Activated naive CD8-positive, alpha-beta T cell (primary cell): ENCODE measurements at regions not wholly inside any gene's neighbourhood (a gene's known extent, or its start where the extent isn't known, plus 50 kb on each side); places are given as distances from the start of the nearest gene placed in this dataset.
"Not testable (repeated sequence)": the region's sequence is repeated elsewhere in the genome, so short reads cannot be mapped to it uniquely, and the experiment has no call there.

Source experiments
- H3K27ac Mint-ChIP-seq: one replicate; pipeline ENCODE4 v1.8.0; 2021; ENCODE audit warnings: mixed read lengths
- H3K27me3 Mint-ChIP-seq: one replicate; pipeline ENCODE4 v1.8.0; 2021; ENCODE audit warnings: mixed read lengths
- H3K36me3 Mint-ChIP-seq: one replicate; pipeline ENCODE4 v1.8.0; 2021; ENCODE audit warnings: mixed read lengths
- H3K4me1 Mint-ChIP-seq: one replicate; pipeline ENCODE4 v1.8.0; 2021; ENCODE audit warnings: low read depth, mixed read lengths
- H3K4me3 Mint-ChIP-seq: one replicate; pipeline ENCODE4 v1.8.0; 2021; ENCODE audit warnings: mild to moderate bottlenecking, mixed read lengths
- H3K9me3 Mint-ChIP-seq: one replicate; pipeline ENCODE4 v1.8.0; 2021; ENCODE audit warnings: low read depth, mixed read lengths

DNA sequence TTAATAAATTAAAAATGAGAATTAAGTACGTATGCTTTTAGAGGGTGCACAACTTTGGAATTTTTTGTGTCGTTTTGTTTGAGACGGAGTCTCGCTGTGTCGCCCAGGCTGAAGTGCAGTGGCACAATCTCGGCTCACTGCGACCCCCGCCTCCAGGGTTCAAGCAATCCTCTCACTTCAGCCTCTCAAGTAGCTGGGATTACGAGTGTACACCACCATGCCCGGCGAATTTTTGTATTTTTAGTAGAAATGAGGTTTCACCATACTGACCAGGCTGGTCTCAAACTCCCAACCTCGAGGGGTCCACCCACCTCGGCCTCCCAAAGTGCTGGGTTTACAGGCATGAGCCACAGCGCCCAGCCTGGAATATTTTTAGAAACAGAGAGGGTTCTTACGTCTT is 812.4 kb downstream of the TMEM121 start:
- H3K9me3 Mint-ChIP-seq, H3K4me3 Mint-ChIP-seq, H3K36me3 Mint-ChIP-seq, H3K27me3 Mint-ChIP-seq, H3K4me1 Mint-ChIP-seq, H3K27ac Mint-ChIP-seq: not testable (repeated sequence)

DNA sequence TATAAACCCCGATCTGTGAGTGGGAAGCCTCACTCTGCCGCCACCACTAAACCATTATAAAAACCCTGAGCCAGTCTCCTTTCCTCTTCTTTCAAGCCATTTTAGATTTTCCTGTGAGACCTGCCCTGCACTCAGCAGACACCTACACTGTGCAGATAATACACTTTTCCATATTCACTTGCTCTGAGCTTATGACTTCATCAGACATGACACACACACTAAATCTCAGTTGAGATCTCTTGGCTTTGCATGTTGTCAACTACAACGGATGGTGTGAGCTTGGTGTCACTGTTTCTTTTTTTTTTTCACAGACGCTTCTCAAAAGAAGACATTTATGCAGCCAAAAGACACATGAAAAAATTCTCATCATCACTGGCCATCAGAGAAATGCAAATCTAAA is 814.3 kb downstream of the TMEM121 start:
- not testable (repeated sequence) for H3K9me3 Mint-ChIP-seq, H3K27me3 Mint-ChIP-seq, H3K27ac Mint-ChIP-seq, H3K36me3 Mint-ChIP-seq, H3K4me1 Mint-ChIP-seq, H3K4me3 Mint-ChIP-seq

DNA sequence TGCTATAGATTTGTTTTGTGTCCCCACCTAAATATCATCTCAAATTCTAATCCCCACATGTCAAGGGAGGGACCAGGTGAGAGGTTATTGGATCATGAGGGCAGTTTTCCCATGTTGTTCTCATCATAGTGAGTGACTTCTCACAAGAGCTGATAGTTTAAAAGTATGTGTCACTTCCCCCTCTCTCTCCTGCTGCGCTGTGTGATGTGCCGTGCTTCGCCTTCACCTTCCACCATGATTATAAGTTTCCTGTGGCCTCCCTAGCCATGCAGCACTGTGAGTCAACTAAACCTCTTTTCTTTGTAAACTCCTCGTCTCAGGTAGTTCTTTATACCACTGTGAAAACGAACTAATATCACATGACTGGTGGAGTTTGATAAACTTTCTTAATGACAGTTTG is 814.8 kb downstream of the TMEM121 start:
- not testable (repeated sequence) for H3K4me3 Mint-ChIP-seq, H3K4me1 Mint-ChIP-seq, H3K36me3 Mint-ChIP-seq, H3K9me3 Mint-ChIP-seq, H3K27ac Mint-ChIP-seq, H3K27me3 Mint-ChIP-seq

GRCh38 chr14:106343626-106344025 is 817.2 kb downstream of the TMEM121 start:
- Mint-ChIP-seq H3K36me3 (no peaks in the 10 kb centered on the region), H3K27ac (no peak overlapping the region), H3K4me1 (no peaks in the 10 kb centered on the region), H3K4me3 (no peak overlapping the region), H3K27me3 (peaks cover 11% of the 10 kb centered on the region), H3K9me3 (no peaks in the 10 kb centered on the region)

- not testable (repeated sequence) for H3K4me1 Mint-ChIP-seq, H3K36me3 Mint-ChIP-seq, H3K4me3 Mint-ChIP-seq, H3K27ac Mint-ChIP-seq, H3K9me3 Mint-ChIP-seq
- H3K27me3 Mint-ChIP-seq: peaks cover 11% of the 10 kb centered on the region
Observed at GRCh38 chr14:106344065-106344614, 817.8 kb downstream of the TMEM121 start.

GRCh38 chr14:106344791-106345479 is 818.6 kb downstream of the TMEM121 start:
- not testable (repeated sequence) for H3K4me1 Mint-ChIP-seq, H3K27me3 Mint-ChIP-seq, H3K9me3 Mint-ChIP-seq, H3K27ac Mint-ChIP-seq, H3K36me3 Mint-ChIP-seq, H3K4me3 Mint-ChIP-seq

DNA sequence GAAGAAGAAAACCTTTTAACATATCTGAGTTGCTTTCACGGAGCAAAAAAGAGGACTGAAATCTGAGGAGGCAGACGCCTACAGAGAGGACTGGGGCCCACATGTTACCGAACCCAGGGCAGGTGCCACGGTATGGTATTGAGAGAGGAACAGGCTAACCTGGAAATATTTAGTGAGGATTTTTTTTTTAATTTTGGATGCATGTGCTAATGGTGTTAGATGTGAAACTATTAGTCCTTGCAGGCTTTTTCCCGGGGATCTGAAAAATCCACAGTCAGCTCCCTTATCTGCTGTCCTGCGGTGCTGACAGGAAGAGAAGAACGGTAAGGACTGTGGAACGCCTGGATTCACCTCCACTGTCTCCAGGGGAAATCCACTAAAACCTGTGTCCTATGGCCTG is 819.7 kb downstream of the TMEM121 start:
- Mint-ChIP-seq H3K27ac (no peak overlapping the region), H3K4me3 (no peak overlapping the region), H3K27me3 (peaks cover 9% of the 10 kb centered on the region), H3K9me3 (no peaks in the 10 kb centered on the region), H3K36me3 (no peaks in the 10 kb centered on the region), H3K4me1 (no peaks in the 10 kb centered on the region)

- Mint-ChIP-seq H3K9me3 (no peaks in the 10 kb centered on the region), H3K27ac (no peak overlapping the region), H3K4me1 (no peaks in the 10 kb centered on the region), H3K4me3 (no peak overlapping the region), H3K27me3 (peaks cover 10% of the 10 kb centered on the region), H3K36me3 (no peaks in the 10 kb centered on the region)
Observed at GRCh38 chr14:106346534-106347290, 820.3 kb downstream of the TMEM121 start.

GRCh38 chr14:106347291-106347778 is 821.0 kb downstream of the TMEM121 start:
- Mint-ChIP-seq H3K4me1 (no peaks in the 10 kb centered on the region), H3K27ac (no peak overlapping the region), H3K36me3 (no peaks in the 10 kb centered on the region), H3K9me3 (no peaks in the 10 kb centered on the region), H3K4me3 (no peak overlapping the region), H3K27me3 (peaks cover 10% of the 10 kb centered on the region)

DNA sequence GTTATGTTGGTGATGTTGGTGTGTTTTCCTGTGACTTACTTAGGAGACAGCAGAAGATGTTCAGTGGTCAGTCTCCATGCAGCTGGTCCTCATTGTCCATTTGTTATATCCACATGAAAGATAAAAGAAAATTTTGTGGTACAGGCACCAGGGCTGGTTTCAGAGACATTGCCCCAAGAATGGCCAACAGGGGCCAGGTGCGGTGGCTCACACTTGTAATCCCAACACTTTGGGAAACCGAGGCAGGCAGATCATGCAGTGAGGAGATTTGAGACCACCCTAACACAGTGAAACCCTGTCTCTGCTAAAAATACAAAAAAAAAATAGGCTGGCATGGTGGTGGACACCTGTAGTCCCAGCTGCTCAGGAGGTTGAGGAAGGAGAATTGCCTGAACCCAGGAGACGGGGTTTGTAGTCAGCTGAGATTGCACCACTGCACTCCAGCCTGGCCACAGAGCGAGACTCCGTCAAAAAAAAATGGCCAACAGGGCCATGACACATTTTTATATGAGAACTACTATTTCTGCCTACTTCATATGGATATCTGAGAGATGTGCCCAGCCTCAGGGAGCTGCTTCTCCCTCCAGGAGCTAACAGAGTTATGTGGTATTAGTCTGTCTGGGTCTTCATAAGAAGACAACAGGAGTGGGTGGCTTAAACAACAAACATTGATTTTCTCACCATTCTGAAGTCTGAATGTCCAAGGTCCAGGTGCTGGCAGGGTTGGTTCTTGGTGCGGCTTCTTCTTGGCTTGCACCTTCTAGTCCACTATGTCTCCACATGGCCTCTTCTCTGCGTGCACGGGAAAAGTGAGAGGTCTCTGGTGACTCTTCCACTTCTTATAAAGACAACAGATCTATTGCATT is 821.7 kb downstream of the TMEM121 start:
- no peak overlapping the region for H3K27ac Mint-ChIP-seq
- H3K36me3 Mint-ChIP-seq: no peaks in the 10 kb centered on the region
- H3K4me3 Mint-ChIP-seq: no peak overlapping the region
- H3K9me3 Mint-ChIP-seq: no peaks in the 10 kb centered on the region
- H3K4me1 Mint-ChIP-seq: no peaks in the 10 kb centered on the region
- H3K27me3 Mint-ChIP-seq: peaks cover 10% of the 10 kb centered on the region

DNA sequence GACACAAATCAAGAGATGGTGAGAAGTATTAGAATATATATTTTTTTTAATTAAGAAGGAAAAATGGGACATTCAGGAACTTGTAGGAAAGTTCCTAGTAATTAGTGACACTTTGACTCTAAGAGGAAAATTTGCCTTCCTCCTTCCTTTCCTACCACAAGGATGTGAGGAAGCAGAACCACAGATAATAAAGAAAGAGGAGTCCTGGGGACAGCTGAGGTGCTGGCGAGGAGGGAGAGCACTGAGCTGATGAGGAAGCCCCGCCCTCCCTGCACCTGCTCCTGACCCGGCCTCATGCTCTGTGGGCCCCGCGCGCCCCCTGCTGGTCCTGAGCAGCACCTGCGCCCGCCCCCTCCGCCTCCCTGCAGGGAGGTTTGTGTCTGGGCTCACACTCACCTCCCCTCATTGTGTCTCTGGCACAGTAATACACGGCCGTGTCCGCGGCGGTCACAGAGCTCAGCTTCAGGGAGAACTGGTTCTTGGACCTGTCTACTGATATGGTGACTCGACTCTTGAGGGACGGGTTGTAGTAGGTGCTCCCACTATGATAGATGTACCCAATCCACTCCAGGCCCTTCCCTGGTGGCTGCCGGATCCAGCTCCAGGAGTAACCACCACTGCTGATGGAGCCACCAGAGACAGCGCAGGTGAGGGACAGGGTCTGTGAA is 822.6 kb downstream of the TMEM121 start:
- H3K36me3 Mint-ChIP-seq, H3K9me3 Mint-ChIP-seq: not testable (repeated sequence)

GRCh38 chr14:106349678-106350457 is 823.5 kb downstream of the TMEM121 start:
- H3K27ac Mint-ChIP-seq, H3K27me3 Mint-ChIP-seq, H3K36me3 Mint-ChIP-seq, H3K4me1 Mint-ChIP-seq, H3K9me3 Mint-ChIP-seq, H3K4me3 Mint-ChIP-seq: not testable (repeated sequence)

More for the DNA sequence above, 822.6 kb downstream of the TMEM121 start:
- H3K4me1 Mint-ChIP-seq, H3K4me3 Mint-ChIP-seq, H3K27me3 Mint-ChIP-seq, H3K27ac Mint-ChIP-seq: not testable (repeated sequence)

DNA sequence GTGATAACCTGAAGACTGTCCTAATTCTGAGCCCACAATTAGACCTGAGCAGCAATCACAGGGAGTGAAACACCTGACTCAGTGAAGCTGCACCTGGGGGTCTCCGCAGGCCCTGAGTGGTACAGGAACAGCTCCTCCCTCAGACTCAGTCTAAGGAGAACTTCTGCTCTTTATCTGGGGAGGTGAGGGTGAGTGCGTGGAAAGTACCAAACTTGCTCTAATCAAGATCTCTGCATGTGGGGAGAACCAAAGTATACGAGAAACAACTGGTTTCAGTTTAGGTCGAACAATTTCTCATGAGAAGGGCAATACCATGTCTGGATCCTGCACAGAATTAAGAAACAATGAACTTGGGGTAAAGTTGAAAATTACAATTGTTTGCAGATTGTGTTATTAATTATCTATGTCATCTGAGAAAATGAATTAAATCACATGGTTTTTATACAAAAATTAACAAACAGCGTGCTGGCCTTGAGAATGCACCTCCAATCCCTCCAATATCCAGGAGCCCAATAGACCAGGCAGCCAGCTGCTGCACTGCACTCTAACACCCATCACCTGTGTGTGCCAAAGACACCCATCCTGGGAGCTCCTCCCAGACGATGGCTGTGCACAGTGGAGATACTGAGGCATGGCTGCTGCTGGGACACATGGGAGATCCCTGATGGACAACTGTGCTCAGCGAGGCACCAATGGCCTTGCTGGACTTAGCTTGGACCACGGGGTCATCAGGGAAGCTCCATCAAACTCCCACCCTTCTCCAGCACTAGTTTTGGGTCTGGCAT is 828.8 kb downstream of the TMEM121 start:
- not testable (repeated sequence) for H3K27me3 Mint-ChIP-seq, H3K9me3 Mint-ChIP-seq, H3K4me1 Mint-ChIP-seq, H3K27ac Mint-ChIP-seq, H3K4me3 Mint-ChIP-seq, H3K36me3 Mint-ChIP-seq
